NCI-H128 (cell line): ENCODE measurements at regions not wholly inside any gene's neighbourhood (a gene's known extent, or its start where the extent isn't known, plus 50 kb on each side); places are given as distances from the start of the nearest gene placed in this dataset.
"Not testable (repeated sequence)": the region's sequence is repeated elsewhere in the genome, so short reads cannot be mapped to it uniquely, and the experiment has no call there.

Experiments
- DNase-seq: peaks from one replicate; lab custom pipeline; 2025; ENCODE audit not compliant: unreplicated experiment; lab: John Stamatoyannopoulos, UW

- no peak for DNase-seq
Measured at GRCh38 chr21:28614791-28615190, 377.9 kb downstream of the LTN1 start.

GRCh38 chr21:28608646-28609045, 384.0 kb downstream of the LTN1 start:
- no peak for DNase-seq

GRCh38 chr21:28607545-28607944, 385.1 kb downstream of the LTN1 start:
- no peak for DNase-seq

- DNase-seq = no peak
Measured at GRCh38 chr21:28604946-28605537, 387.6 kb downstream of the LTN1 start.

- no peak for DNase-seq
Measured at GRCh38 chr21:28602546-28602945, 390.1 kb downstream of the LTN1 start.

- DNase-seq = no peak
Measured at GRCh38 chr21:28598214-28598613, 394.5 kb downstream of the LTN1 start.

DNA sequence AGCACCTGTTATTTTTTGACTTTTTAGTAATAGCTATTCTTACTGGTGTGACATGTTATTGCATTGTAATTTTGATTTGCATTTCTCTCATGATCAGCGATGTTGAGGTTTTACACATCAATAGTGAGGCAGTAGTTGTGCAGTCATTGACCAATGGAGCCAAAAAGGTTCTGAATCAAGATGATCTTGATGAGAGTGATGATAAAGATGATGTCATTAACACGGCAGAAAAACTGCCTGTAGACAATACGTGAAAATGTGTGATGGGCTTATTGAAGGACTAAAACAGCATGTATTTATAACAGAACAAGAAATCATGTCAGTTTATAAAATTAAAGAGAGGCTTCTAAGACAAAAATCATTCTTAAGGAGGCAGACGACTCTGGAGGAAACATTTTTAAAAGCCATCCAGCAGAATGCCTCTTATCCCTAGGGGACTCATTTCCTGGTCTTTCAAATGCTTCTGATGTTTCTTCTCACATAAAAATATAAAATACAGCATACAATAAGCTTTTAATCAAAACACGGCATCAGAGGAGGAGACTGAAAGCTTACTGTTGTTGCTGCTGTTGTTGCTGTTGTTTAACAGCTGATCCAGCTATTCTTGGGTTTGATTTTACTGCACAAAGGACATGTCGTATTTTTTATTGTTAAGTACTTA, 400.3 kb downstream of the LTN1 start:
- DNase-seq = no peak

- DNase-seq = no peak
Measured at GRCh38 chr21:28590676-28591075, 402.0 kb downstream of the LTN1 start.

DNA sequence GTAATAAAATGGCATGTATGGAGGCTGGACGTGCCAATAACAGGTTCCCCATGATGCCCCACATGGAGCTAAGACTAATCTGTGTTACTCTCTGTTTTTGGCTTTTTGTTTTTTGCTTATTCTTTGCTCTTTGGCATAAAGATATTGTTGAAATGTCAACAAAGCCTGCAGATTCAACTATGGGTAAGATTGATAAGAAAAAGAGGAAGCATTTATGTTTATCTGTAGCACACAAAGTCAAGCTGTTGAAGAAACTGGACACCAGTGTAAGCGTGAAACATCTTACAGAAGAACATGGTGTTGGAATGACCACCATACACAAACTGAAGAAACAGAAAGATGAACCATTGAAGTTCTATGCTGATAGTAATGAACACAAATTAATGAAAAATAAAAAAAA, 402.7 kb downstream of the LTN1 start:
- DNase-seq = no peak

DNA sequence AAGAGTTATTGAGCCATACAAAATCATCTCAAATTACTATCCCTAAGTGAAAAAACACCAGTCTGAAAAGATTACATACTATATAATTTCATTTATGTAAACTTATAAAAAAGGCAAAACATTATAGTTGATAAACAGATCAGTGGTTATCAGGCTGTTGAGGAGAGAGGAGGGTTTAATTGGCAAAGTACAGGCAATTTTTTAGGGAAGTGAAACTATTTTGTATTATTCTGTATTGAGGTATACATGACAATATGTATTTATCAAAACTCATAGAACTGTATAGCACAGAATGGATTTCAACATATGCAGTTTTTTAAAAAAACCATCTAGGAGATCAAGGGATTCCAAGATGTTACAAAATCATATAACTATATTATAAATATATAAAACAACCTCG, 403.7 kb downstream of the LTN1 start:
- DNase-seq = no peak

DNA sequence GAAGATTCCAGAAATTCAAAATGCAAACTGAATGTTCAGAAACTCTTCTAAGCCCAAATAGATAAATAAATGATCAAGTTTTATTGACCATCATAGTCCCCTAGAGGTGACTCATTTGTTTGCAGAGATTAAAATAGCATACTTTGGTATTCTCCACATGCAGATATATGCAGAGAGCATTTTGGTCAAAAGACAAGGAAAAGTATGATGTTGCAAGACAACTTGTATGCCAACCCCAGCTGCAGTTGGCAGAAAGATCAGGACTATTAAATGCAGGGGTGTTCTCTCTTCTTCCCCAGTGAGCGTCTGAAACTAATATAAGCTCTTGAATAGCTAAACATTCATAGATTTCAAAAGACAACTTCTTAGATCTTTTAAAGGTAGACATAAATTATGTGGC, 404.9 kb downstream of the LTN1 start:
- DNase-seq = no peak

GRCh38 chr21:28581976-28582375, 410.7 kb downstream of the LTN1 start:
- no peak for DNase-seq

- DNase-seq = not testable (repeated sequence)
Measured at GRCh38 chr21:28581311-28581731, 411.4 kb downstream of the LTN1 start.

DNA sequence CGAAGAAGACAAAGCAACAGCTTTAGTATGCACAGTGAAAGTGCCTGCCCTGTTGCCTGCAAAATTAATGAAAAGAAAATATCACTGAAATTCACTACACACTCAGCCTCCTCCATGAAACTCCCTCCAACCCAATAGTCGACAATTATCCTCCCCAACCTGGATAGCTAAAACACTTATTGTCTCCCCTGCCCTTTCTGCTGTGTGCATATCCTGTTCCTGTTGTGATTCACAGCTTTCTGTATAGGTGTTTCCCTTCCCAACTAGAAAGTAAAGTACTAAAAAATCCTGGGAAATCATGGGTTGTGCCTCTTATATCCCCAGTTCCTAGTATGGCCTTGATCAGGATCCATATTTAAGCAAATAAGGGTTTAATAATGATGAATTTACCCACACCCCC, 412.1 kb downstream of the LTN1 start:
- DNase-seq = no peak

GRCh38 chr21:28579986-28580550, 412.6 kb downstream of the LTN1 start:
- DNase-seq = no peak

- no peak for DNase-seq
Measured at GRCh38 chr21:28568692-28569091, 424.0 kb downstream of the LTN1 start.

DNA sequence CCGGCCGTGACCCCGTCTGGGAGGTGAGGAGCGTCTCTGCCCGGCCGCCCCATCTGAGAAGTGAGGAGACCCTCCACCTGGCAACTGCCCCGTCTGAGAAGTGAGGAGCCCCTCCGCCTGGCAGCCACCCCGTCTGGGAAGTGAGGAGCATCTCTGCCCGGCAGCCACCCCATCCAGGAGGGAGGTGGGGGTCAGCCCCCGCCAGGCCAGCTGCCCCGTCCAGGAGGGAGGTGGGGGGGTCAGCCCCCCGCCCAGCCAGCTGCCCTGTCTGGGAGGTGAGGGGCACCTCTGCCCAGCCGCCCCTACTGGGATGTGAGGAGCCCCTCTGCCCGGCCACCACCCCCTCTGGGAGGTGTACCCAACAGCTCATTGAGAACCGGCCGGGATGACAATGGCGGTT, 428.7 kb downstream of the LTN1 start:
- not testable (repeated sequence) for DNase-seq

DNA sequence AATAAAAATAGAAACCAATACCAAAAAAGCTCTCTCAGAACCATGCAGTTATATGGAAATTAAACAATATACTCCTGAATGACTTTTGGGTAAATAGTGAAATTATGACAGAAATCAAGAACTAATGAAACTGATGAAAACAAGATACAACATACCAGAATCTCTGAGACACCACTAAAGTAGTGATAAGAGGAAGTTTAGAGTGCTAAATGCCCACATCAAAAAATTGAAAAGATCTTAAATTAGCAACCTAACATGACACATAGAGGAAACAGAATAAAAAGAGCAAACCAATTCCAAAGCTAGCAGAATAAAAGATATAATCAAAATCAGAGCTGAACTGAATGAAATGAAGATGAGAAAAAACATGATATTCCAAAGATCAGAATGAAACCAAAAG, 430.9 kb downstream of the LTN1 start:
- DNase-seq = no peak

DNA sequence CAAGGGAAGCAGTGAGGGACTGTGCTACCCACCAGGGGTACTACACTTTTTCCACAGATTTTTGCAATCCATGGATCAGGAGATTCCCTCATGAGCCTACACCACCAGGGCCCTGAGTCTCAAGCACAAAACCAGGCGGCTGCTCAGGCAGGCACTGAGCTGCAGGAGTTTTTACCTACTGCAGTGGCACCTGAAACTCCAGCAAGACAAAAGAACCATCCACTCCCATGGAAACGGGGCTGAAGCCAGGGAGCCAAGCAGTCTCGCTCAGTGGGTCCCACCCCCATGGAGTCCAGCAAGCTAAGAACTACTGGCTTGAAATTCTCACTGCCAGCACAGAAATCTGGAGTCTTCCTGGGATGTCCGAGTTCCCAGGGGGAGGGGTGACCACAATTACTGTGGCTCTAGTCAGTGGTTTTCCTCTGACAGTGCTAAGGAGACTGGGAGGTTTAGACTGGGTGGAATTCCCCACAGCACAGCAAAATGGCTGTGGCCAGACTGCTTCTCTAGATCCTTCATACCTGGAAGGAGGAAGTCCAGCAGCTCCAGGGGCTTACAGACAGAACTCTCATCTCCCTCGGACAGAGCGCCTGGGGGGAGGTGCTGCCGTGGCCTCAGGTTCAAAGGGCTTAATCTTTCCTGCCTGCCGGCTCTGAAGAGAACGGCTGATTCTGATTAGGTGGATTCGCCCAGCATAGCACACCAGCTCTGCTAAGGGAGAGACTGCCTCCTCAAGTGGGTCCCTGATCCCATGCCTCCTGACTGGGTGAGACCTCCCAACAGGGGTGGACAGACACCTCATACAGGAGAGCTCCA, 437.8 kb downstream of the LTN1 start:
- DNase-seq = no peak

DNA sequence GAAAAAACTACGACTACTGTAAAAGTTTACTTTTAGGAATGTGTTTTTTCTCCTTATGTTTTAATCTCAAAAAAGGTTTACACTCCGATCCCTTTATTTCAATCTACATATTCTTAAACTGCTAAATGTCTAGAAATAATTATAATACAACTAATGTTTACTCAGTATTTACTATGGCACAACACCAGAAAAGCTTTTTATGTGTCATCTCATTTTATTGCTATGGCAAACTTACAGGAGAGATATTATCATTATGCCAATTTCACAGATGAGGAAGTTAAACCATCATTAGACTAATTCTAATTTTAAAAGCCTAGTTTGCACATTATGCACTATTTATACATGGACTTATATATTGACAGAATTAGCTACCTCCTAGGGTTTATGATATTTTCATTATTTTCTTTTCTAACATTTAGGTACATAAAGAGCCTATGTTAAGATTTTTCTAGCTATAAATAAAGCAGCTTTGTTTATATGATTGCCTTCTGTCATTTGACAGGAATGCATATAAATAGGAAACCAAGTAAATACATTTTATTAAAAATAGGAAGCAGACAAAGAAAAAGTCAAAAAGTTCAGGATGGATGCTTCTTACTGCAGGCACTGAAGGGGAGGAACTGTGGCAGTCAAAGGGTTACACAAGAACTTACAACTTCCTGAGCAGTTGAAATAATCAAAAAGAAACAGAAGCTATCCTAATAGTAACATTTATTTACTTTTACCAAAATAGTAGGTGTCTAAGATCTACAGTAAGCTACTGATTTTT, 442.4 kb downstream of the LTN1 start:
- no peak for DNase-seq

GRCh38 chr21:28548291-28548690, 444.4 kb downstream of the LTN1 start:
- no peak for DNase-seq
